CD14-positive monocyte (primary cell): ENCODE measurements at regions not wholly inside any gene's neighbourhood (a gene's known extent, or its start where the extent isn't known, plus 50 kb on each side); places are given as distances from the start of the nearest gene placed in this dataset.

ENCODE experiments used
- DNase-seq, 3 donors: peaks; one replicate each; pipeline ENCODE4 v3.0.0-alpha.2; 2011 to 2022
- H2AFZ ChIP-seq: 2 replicates; pipeline ENCODE4 v1.6.0; 2012; ENCODE audit warnings: mild to moderate bottlenecking, low read depth, low read length, inconsistent platforms; ENCODE audit not compliant: insufficient read depth, poor library complexity, severe bottlenecking
- H3K27ac ChIP-seq, 2 donors: 1 replicate in 1 of 2; 2 replicates in 1 of 2; pipeline ENCODE4 v1.5.1; 2012 to 2013; ENCODE audit warnings: low read length in 2 of 2, control low read depth in 1 of 2, inconsistent platforms in 1 of 2, low read depth in 1 of 2, mild to moderate bottlenecking in 1 of 2
- H3K27me3 ChIP-seq, 2 donors: one replicate each; pipeline versions ENCODE4 v1.6.0 to v1.6.1; 2011 to 2013; ENCODE audit warnings: low read length in 2 of 2; ENCODE audit not compliant: control insufficient read depth in 2 of 2, insufficient read depth in 2 of 2
- H3K36me3 ChIP-seq, 2 donors: replicated peaks in 1 of 2; 1 replicate in 1 of 2; 2 replicates in 1 of 2; pipeline versions ENCODE4 v1.5.1 to v1.6.1; 2012 to 2013; ENCODE audit warnings: low read length in 2 of 2, control low read depth in 1 of 2, inconsistent platforms in 1 of 2, mild to moderate bottlenecking in 1 of 2; ENCODE audit not compliant: insufficient read depth in 2 of 2, control insufficient read depth in 1 of 2
- H3K4me1 ChIP-seq, 2 donors: 1 replicate in 1 of 2; 2 replicates in 1 of 2; pipeline versions ENCODE4 v1.5.1 to v1.6.1; 2012 to 2013; ENCODE audit warnings: low read length in 2 of 2, control low read depth in 1 of 2, inconsistent platforms in 1 of 2, mild to moderate bottlenecking in 1 of 2, moderate library complexity in 1 of 2; ENCODE audit not compliant: insufficient read depth in 2 of 2, control insufficient read depth in 1 of 2
- H3K4me2 ChIP-seq: replicated peaks from 2 replicates; pipeline ENCODE3; 2012; ENCODE audit warnings: low read length, moderate library complexity, mild to moderate bottlenecking; ENCODE audit not compliant: poor library complexity, severe bottlenecking; ENCODE audit errors: extremely low read depth
- H3K4me3 ChIP-seq, 3 experiments: fragments of 200-600 bp in 1 of 3; sonication (generic) in 1 of 3; replicated peaks in 1 of 3; 1 replicate in 2 of 3; 2 replicates in 1 of 3; pipeline ENCODE4 v1.5.1; 2011 to 2013; ENCODE audit warnings: low read length in 3 of 3, mild to moderate bottlenecking in 3 of 3, control low read depth in 2 of 3, low read depth in 2 of 3, inconsistent platforms in 1 of 3, moderate library complexity in 1 of 3
- H3K79me2 ChIP-seq: 2 replicates; pipeline ENCODE4 v1.6.0; 2012; ENCODE audit warnings: mild to moderate bottlenecking, control low read depth, inconsistent platforms, low read length, moderate library complexity; ENCODE audit not compliant: insufficient read depth
- H3K9ac ChIP-seq: 2 replicates; pipeline ENCODE4 v1.6.0; 2017; ENCODE audit warnings: low read length, mild to moderate bottlenecking; ENCODE audit not compliant: insufficient read depth, poor library complexity, severe bottlenecking
- H3K9me3 ChIP-seq, 2 donors: replicated peaks in 1 of 2; 1 replicate in 1 of 2; 2 replicates in 1 of 2; pipeline versions ENCODE4 v1.5.1 to v1.6.1; 2012 to 2013; ENCODE audit warnings: low read length in 2 of 2, control low read depth in 1 of 2; ENCODE audit not compliant: control insufficient read depth in 1 of 2, insufficient read depth in 1 of 2
- H4K20me1 ChIP-seq: 2 replicates; pipeline ENCODE4 v1.6.0; 2012; ENCODE audit warnings: mild to moderate bottlenecking, low read length, control low read depth, moderate library complexity; ENCODE audit not compliant: insufficient read depth
- H3K27ac Mint-ChIP-seq, 7 donors: one replicate each; pipeline ENCODE4 v1.8.0; 2020; ENCODE audit warnings: mild to moderate bottlenecking in 7 of 7, mixed read lengths in 7 of 7, moderate library complexity in 6 of 7, inconsistent platforms in 2 of 7
- H3K27me3 Mint-ChIP-seq, 3 donors: one replicate each; pipeline ENCODE4 v1.8.0; 2021 to 2022; ENCODE audit warnings: low read depth in 3 of 3, mild to moderate bottlenecking in 3 of 3, mixed read lengths in 3 of 3, moderate library complexity in 3 of 3, inconsistent platforms in 1 of 3
- H3K36me3 Mint-ChIP-seq, 2 donors: one replicate each; pipeline ENCODE4 v1.8.0; 2020; ENCODE audit warnings: mixed read lengths in 2 of 2, inconsistent platforms in 1 of 2, mild to moderate bottlenecking in 1 of 2
- H3K4me1 Mint-ChIP-seq: one replicate; pipeline ENCODE4 v1.8.0; 2020; ENCODE audit warnings: mild to moderate bottlenecking, mixed read lengths
- H3K4me3 Mint-ChIP-seq, 2 donors: one replicate each; pipeline ENCODE4 v1.8.0; 2020; ENCODE audit warnings: mild to moderate bottlenecking in 2 of 2, mixed read lengths in 2 of 2, moderate library complexity in 1 of 2
- H3K9me3 Mint-ChIP-seq, 7 donors: one replicate each; pipeline ENCODE4 v1.8.0; 2020 to 2022; ENCODE audit warnings: mixed read lengths in 7 of 7, mild to moderate bottlenecking in 6 of 7, moderate library complexity in 6 of 7, inconsistent platforms in 2 of 7
- CTCF ChIP-seq: fragments of 200-600 bp; IDR thresholded peaks from one replicate; pipeline ENCODE4 v1.8.0; 2022; ENCODE audit warnings: antibody characterized with exemption, mild to moderate bottlenecking
- WGBS: methylation state at CpG from one replicate; pipeline ENCODE4 v1.1.5; 2013; ENCODE audit warnings: missing lambda C conversion rate; ENCODE audit not compliant: insufficient coverage; 5-methylcytosine and 5-hydroxymethylcytosine counted together
- intact Hi-C, 2 donors: fragments of 100-400 bp; cut with micrococcal nuclease; formaldehyde crosslinking; loops; one replicate each; pipeline versions ENCODE4 v1.15.0 to v1.15.1; 2023

GRCh38 chr15:69579950-69580618 lies 127.5 kb downstream of the RPLP1 start:
- Mint-ChIP-seq H3K27me3 (peaks cover 7 to 9% (median 7%) of the 10 kb centered on the region in 3 donors), H3K36me3 (no peaks in the 10 kb centered on the region), H3K4me1 (peaks cover 43% of the 10 kb centered on the region), H3K27ac (no peak overlapping the region), H3K9me3 (peaks cover 0 to 3% (median 0%) of the 10 kb centered on the region in 7 donors), H3K4me3 (no peak overlapping the region)
- Histone ChIP-seq H3K9ac (no peak overlapping the region), H3K36me3 (no peaks in the 10 kb centered on the region), H2AFZ (no peak overlapping the region), H3K4me1 (peaks cover 25 to 27% of the 10 kb centered on the region in 2 donors), H3K9me3 (no peaks in the 10 kb centered on the region), H3K27me3 (no peaks in the 10 kb centered on the region), H3K27ac (no peak overlapping the region), H3K4me2 (no peak overlapping the region), H4K20me1 (no peaks in the 10 kb centered on the region), H3K79me2 (no peaks in the 10 kb centered on the region), H3K4me3 (no peak overlapping the region)
- 100% methylated on average over 3 of the region's 7 CpGs for WGBS
- TF ChIP-seq CTCF: no peak
- DNase-seq: no peak
- intact Hi-C loops: loop anchor here in 1 of 2 donors (5.0 to 10.0 kb wide), 4 partner anchors 87 to 515 kb away; partner anchors contain the start of gene TLE3

GRCh38 chr15:69583626-69584025 lies 131.0 kb downstream of the RPLP1 start:
- TF ChIP-seq CTCF: no peak
- WGBS: 7% methylated on average over 1 of the region's 3 CpGs
- Histone ChIP-seq H3K27me3 (no peaks in the 10 kb centered on the region), H3K9me3 (no peaks in the 10 kb centered on the region), H3K36me3 (no peaks in the 10 kb centered on the region), H2AFZ (peak overlapping the region; percentile 58), H4K20me1 (no peaks in the 10 kb centered on the region), H3K9ac (no peak overlapping the region), H3K4me3 (no peak overlapping the region), H3K4me2 (no peak overlapping the region), H3K79me2 (no peaks in the 10 kb centered on the region), H3K4me1 (peaks cover 23 to 25% of the 10 kb centered on the region in 2 donors), H3K27ac (peak overlapping the region; percentile 27)
- Mint-ChIP-seq H3K36me3 (peaks cover 0 to 4% of the 10 kb centered on the region in 2 donors), H3K4me1 (peaks cover 34% of the 10 kb centered on the region), H3K27ac (peak overlapping the region in 3 of 7 donors; percentile 15 to 75 (median 46)), H3K4me3 (peak overlapping the region in 1 of 2 donors; percentile 57), H3K27me3 (peaks cover 4 to 6% (median 5%) of the 10 kb centered on the region in 3 donors), H3K9me3 (peaks cover 0 to 5% (median 0%) of the 10 kb centered on the region in 7 donors)
- DNase-seq: peak in 1 of 3 donors; percentile 40
- intact Hi-C loops: no loop called here
